ENCODE measurements at regions not wholly inside any gene's neighbourhood (a gene's known extent, or its start where the extent isn't known, plus 50 kb on each side); places are given as distances from the start of the nearest gene placed in this dataset.

DNA sequence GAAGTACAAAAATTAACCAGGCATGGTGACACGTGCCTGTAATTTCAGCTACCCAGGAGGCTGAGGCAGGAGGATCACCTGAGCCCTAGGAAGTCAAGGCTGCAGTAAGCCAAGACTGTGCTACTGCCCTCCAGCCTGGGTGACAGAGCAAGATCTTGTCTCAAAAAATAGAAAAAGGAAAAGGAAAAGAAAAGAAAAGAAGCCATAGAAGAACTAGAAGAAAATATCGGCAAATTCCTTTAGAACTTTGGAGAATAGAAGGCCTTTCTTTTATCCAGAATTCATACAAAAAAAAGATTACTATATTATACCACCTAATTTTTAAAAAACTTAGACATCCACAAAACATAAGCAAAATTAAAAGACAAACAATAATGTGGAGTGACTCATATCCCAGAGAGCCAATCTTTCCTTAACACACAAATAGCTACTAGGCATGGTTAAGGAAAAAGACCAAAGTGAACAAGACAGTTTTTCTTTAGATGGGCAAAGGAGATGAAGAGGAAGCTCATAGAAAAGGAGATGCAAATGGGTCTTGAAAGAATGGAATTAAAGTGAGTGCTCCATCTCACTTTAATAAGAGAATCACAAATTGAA, 251.1 kb upstream of the IRF2BP2 start:
- Histone ChIP-seq H3K27me3 (ENCODE audit: insufficient read depth, low read length) (no peaks in the 10 kb centered on the region), H3K18ac (ENCODE audit: low read length) (no peak overlapping the region), H4K91ac (ENCODE audit: low read depth, low read length) (no peak overlapping the region), H3K4me1 (ENCODE audit: control insufficient read depth in 1 of 2, insufficient read depth in 2 of 2, low read length in 2 of 2) (peaks cover 11 to 16% of the 10 kb centered on the region in 2 experiments), H4K12ac (ENCODE audit: low read depth, low read length) (no peak overlapping the region), H2AK5ac (ENCODE audit: low read length) (no peak overlapping the region), H3K9ac (ENCODE audit: low read length) (no peak overlapping the region), H3K79me1 (ENCODE audit: low read length) (peaks cover 5% of the 10 kb centered on the region), H4K8ac (ENCODE audit: low read depth, low read length) (no peak overlapping the region), H2AFZ (ENCODE audit: insufficient read depth, low read length, poor library complexity) (no peak overlapping the region), H3K14ac (ENCODE audit: low read length) (no peak overlapping the region), H2BK120ac (ENCODE audit: insufficient read depth, low read length, poor library complexity) (no peak overlapping the region), H3K36me3 (ENCODE audit: control insufficient read depth in 1 of 2, insufficient read depth in 2 of 2, low read length in 2 of 2) (no peaks in the 10 kb centered on the region), H3K4me2 (ENCODE audit: low read length) (no peak overlapping the region), H3K9me3 (ENCODE audit: insufficient read depth, low read depth, low read length) (peaks cover 5% of the 10 kb centered on the region), H3K4me3 (ENCODE audit: low read depth, low read length) (no peak overlapping the region), H3K79me2 (ENCODE audit: control insufficient read depth, insufficient read depth, low read length, poor library complexity) (no peaks in the 10 kb centered on the region), H2BK5ac (ENCODE audit: low read depth, low read length, poor library complexity) (no peak overlapping the region), H2BK12ac (ENCODE audit: low read length) (no peak overlapping the region), H3K4ac (ENCODE audit: low read depth, low read length) (no peak overlapping the region), H3K23ac (ENCODE audit: low read length) (no peak overlapping the region), H3K27ac (ENCODE audit: low read depth, low read length) (no peak overlapping the region)
- DNase-seq: no peak
- no CpG with 5 or more reads among the region's 2 CpGs for WGBS (ENCODE audit: extremely low coverage, insufficient coverage, insufficient read length)

DNA sequence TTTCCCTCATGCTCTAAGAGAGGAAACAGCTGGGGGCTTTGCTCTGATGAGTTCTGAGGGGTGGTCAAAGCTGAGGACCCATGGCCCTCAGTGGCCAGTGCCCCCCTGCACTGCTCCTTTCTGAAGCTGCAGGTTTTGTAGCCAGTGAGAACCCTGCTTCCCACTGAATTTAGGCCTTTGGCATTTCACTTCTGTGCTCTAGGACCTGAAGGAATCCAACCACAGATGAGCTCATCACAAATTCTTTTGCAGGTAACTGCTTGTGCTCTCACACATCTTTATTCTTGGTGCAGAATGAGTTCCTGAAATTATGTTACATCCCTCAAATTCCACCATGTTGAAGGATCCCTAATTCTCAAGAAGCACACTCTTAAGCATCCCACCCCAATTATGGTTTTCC, 248.7 kb upstream of the IRF2BP2 start:
- Histone ChIP-seq H3K14ac (ENCODE audit: low read length) (no peak overlapping the region), H3K23ac (ENCODE audit: low read length) (no peak overlapping the region), H3K79me2 (ENCODE audit: control insufficient read depth, insufficient read depth, low read length, poor library complexity) (no peaks in the 10 kb centered on the region), H2BK12ac (ENCODE audit: low read length) (peak overlapping the region; percentile 17), H3K18ac (ENCODE audit: low read length) (no peak overlapping the region), H4K12ac (ENCODE audit: low read depth, low read length) (no peak overlapping the region), H2BK120ac (ENCODE audit: insufficient read depth, low read length, poor library complexity) (peak overlapping the region; percentile 19), H3K4ac (ENCODE audit: low read depth, low read length) (no peak overlapping the region), H2BK5ac (ENCODE audit: low read depth, low read length, poor library complexity) (peak overlapping the region; percentile 53), H4K8ac (ENCODE audit: low read depth, low read length) (no peak overlapping the region), H3K27me3 (ENCODE audit: insufficient read depth, low read length) (no peaks in the 10 kb centered on the region), H3K79me1 (ENCODE audit: low read length) (peaks cover 6% of the 10 kb centered on the region), H2AFZ (ENCODE audit: insufficient read depth, low read length, poor library complexity) (no peak overlapping the region), H3K4me1 (ENCODE audit: control insufficient read depth in 1 of 2, insufficient read depth in 2 of 2, low read length in 2 of 2) (peaks cover 11 to 16% of the 10 kb centered on the region in 2 experiments), H3K4me2 (ENCODE audit: low read length) (no peak overlapping the region), H3K9ac (ENCODE audit: low read length) (no peak overlapping the region), H4K91ac (ENCODE audit: low read depth, low read length) (no peak overlapping the region), H3K9me3 (ENCODE audit: insufficient read depth, low read depth, low read length) (no peaks in the 10 kb centered on the region), H3K27ac (ENCODE audit: low read depth, low read length) (no peak overlapping the region), H2AK5ac (ENCODE audit: low read length) (no peak overlapping the region), H3K4me3 (ENCODE audit: low read depth, low read length) (no peak overlapping the region), H3K36me3 (ENCODE audit: control insufficient read depth in 1 of 2, insufficient read depth in 2 of 2, low read length in 2 of 2) (no peaks in the 10 kb centered on the region)
- DNase-seq: no peak

DNA sequence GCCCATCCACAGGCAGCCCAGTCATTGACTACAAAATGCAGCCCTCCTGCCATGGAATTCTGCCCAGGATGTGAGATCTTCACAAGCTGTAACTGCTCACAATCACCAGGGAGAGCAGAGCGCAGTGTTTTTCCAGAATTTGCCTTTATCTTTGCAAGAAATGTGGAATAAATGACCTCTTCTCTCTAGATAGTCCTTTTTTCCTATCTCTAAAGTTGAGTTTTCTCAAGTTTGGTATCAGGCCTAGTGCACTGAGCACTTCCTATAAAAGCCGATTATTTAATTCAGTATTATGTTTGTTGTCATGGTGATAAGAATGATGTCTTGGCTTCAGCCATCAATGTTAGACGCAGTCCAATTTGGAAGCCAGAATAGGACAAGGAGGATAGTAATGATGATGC, 246.9 kb upstream of the IRF2BP2 start:
- Histone ChIP-seq H3K14ac (ENCODE audit: low read length) (no peak overlapping the region), H2BK5ac (ENCODE audit: low read depth, low read length, poor library complexity) (no peak overlapping the region), H3K4me2 (ENCODE audit: low read length) (no peak overlapping the region), H2BK120ac (ENCODE audit: insufficient read depth, low read length, poor library complexity) (no peak overlapping the region), H4K12ac (ENCODE audit: low read depth, low read length) (no peak overlapping the region), H3K27ac (ENCODE audit: low read depth, low read length) (no peak overlapping the region), H3K4me3 (ENCODE audit: low read depth, low read length) (no peak overlapping the region), H3K79me1 (ENCODE audit: low read length) (peaks cover 1% of the 10 kb centered on the region), H3K4ac (ENCODE audit: low read depth, low read length) (no peak overlapping the region), H3K9ac (ENCODE audit: low read length) (no peak overlapping the region), H3K23ac (ENCODE audit: low read length) (no peak overlapping the region), H3K4me1 (ENCODE audit: control insufficient read depth in 1 of 2, insufficient read depth in 2 of 2, low read length in 2 of 2) (peaks cover 7 to 8% of the 10 kb centered on the region in 2 experiments), H3K79me2 (ENCODE audit: control insufficient read depth, insufficient read depth, low read length, poor library complexity) (no peaks in the 10 kb centered on the region), H3K9me3 (ENCODE audit: insufficient read depth, low read depth, low read length) (no peaks in the 10 kb centered on the region), H3K36me3 (ENCODE audit: control insufficient read depth in 1 of 2, insufficient read depth in 2 of 2, low read length in 2 of 2) (no peaks in the 10 kb centered on the region), H4K91ac (ENCODE audit: low read depth, low read length) (no peak overlapping the region), H2AK5ac (ENCODE audit: low read length) (no peak overlapping the region), H3K18ac (ENCODE audit: low read length) (no peak overlapping the region), H2AFZ (ENCODE audit: insufficient read depth, low read length, poor library complexity) (no peak overlapping the region), H3K27me3 (ENCODE audit: insufficient read depth, low read length) (no peaks in the 10 kb centered on the region), H4K8ac (ENCODE audit: low read depth, low read length) (no peak overlapping the region), H2BK12ac (ENCODE audit: low read length) (no peak overlapping the region)
- DNase-seq: no peak
- no CpG with 5 or more reads among the region's 3 CpGs for WGBS (ENCODE audit: extremely low coverage, insufficient coverage, insufficient read length)

DNA sequence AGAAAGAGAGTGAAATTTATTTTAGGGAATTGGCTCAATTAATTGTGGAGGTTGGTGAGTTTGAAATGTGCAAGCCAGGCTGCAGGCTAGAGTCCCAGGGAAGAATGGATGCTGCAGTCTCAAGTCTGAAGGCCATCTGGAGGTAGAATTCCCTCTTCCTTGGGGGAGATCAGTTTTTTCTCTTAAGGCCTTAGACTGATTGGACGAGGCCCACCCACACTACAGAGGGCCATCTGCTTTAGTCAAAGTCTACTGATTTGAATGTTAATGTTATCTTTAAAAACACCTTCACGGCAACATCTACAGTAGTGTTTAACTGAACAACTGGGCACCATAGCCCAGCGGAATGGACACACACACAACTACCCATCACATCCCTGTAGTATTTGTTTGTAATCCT, 245.9 kb upstream of the IRF2BP2 start:
- no peaks in the 10 kb centered on the region for H3K79me2 ChIP-seq (ENCODE audit: control insufficient read depth, insufficient read depth, low read length, poor library complexity)
- peaks cover 10 to 12% of the 10 kb centered on the region in 2 experiments for H3K4me1 ChIP-seq (ENCODE audit: control insufficient read depth in 1 of 2, insufficient read depth in 2 of 2, low read length in 2 of 2)
- H2BK12ac ChIP-seq (ENCODE audit: low read length): no peak overlapping the region
- H3K27ac ChIP-seq (ENCODE audit: low read depth, low read length): no peak overlapping the region
- no peak overlapping the region for H2AFZ ChIP-seq (ENCODE audit: insufficient read depth, low read length, poor library complexity)
- no peak overlapping the region for H2BK120ac ChIP-seq (ENCODE audit: insufficient read depth, low read length, poor library complexity)
- H2BK5ac ChIP-seq (ENCODE audit: low read depth, low read length, poor library complexity): no peak overlapping the region
- WGBS (ENCODE audit: extremely low coverage, insufficient coverage, insufficient read length): no CpG with 5 or more reads among the region's 3 CpGs
- H2AK5ac ChIP-seq (ENCODE audit: low read length): no peak overlapping the region
- H3K9me3 ChIP-seq (ENCODE audit: insufficient read depth, low read depth, low read length): no peaks in the 10 kb centered on the region
- H3K4me2 ChIP-seq (ENCODE audit: low read length): no peak overlapping the region
- no peak overlapping the region for H3K23ac ChIP-seq (ENCODE audit: low read length)
- no peak overlapping the region for H4K8ac ChIP-seq (ENCODE audit: low read depth, low read length)
- H4K12ac ChIP-seq (ENCODE audit: low read depth, low read length): no peak overlapping the region
- DNase-seq: no peak
- H3K14ac ChIP-seq (ENCODE audit: low read length): no peak overlapping the region
- H3K27me3 ChIP-seq (ENCODE audit: insufficient read depth, low read length): no peaks in the 10 kb centered on the region
- H3K79me1 ChIP-seq (ENCODE audit: low read length): peaks cover 1% of the 10 kb centered on the region
- H3K18ac ChIP-seq (ENCODE audit: low read length): no peak overlapping the region
- H3K36me3 ChIP-seq (ENCODE audit: control insufficient read depth in 1 of 2, insufficient read depth in 2 of 2, low read length in 2 of 2): no peaks in the 10 kb centered on the region
- no peak overlapping the region for H3K4ac ChIP-seq (ENCODE audit: low read depth, low read length)
- no peak overlapping the region for H3K4me3 ChIP-seq (ENCODE audit: low read depth, low read length)
- H3K9ac ChIP-seq (ENCODE audit: low read length): no peak overlapping the region
- no peak overlapping the region for H4K91ac ChIP-seq (ENCODE audit: low read depth, low read length)
